ENCODE measurements at regions not wholly inside any gene's neighbourhood (a gene's known extent, or its start where the extent isn't known, plus 50 kb on each side); places are given as distances from the start of the nearest gene placed in this dataset.

- no peak for DNase-seq (ENCODE audit: extremely low spot score, unreplicated experiment)
- Mint-ChIP-seq H3K9me3 (no peaks in the 10 kb centered on the region), H3K4me3 (no peak overlapping the region), H3K36me3 (no peaks in the 10 kb centered on the region), H3K27me3 (no peaks in the 10 kb centered on the region), H3K4me1 (ENCODE audit: unreplicated experiment) (peaks cover 57% of the 10 kb centered on the region), H3K27ac (no peak overlapping the region)
- no peak for TF ChIP-seq CTCF (conservative IDR thresholded peaks at IDR 0.05)
Observed at GRCh38 chr3:64341296-64341695, 116.0 kb upstream of the PRICKLE2 start.

GRCh38 chr3:64340641-64341101 lies 115.4 kb upstream of the PRICKLE2 start:
- no peak overlapping the region for H3K4me3 Mint-ChIP-seq
- DNase-seq (ENCODE audit: extremely low spot score, unreplicated experiment), result no peak
- H3K9me3 Mint-ChIP-seq, result no peaks in the 10 kb centered on the region
- no peak overlapping the region for H3K27ac Mint-ChIP-seq
- no peaks in the 10 kb centered on the region for H3K27me3 Mint-ChIP-seq
- peaks cover 50% of the 10 kb centered on the region for H3K4me1 Mint-ChIP-seq (ENCODE audit: unreplicated experiment)
- no peaks in the 10 kb centered on the region for H3K36me3 Mint-ChIP-seq
- no peak for TF ChIP-seq CTCF (conservative IDR thresholded peaks at IDR 0.05)

GRCh38 chr3:64336488-64336887 lies 111.2 kb upstream of the PRICKLE2 start:
- no peaks in the 10 kb centered on the region for H3K36me3 Mint-ChIP-seq
- H3K4me3 Mint-ChIP-seq, result no peak overlapping the region
- TF ChIP-seq CTCF (conservative IDR thresholded peaks at IDR 0.05), result no peak
- H3K27me3 Mint-ChIP-seq, result peaks cover 3% of the 10 kb centered on the region
- DNase-seq (ENCODE audit: extremely low spot score, unreplicated experiment), result no peak
- H3K27ac Mint-ChIP-seq, result no peak overlapping the region
- H3K4me1 Mint-ChIP-seq (ENCODE audit: unreplicated experiment), result peaks cover 26% of the 10 kb centered on the region
- no peaks in the 10 kb centered on the region for H3K9me3 Mint-ChIP-seq

- Mint-ChIP-seq H3K36me3 (peaks cover 5% of the 10 kb centered on the region), H3K4me1 (ENCODE audit: unreplicated experiment) (peaks cover 26% of the 10 kb centered on the region), H3K4me3 (no peak overlapping the region), H3K27me3 (peaks cover 5% of the 10 kb centered on the region), H3K27ac (no peak overlapping the region), H3K9me3 (no peaks in the 10 kb centered on the region)
- no peak for TF ChIP-seq CTCF (conservative IDR thresholded peaks at IDR 0.05)
- DNase-seq (ENCODE audit: extremely low spot score, unreplicated experiment), result no peak
Observed at GRCh38 chr3:64332459-64333350, 107.4 kb upstream of the PRICKLE2 start.

- Mint-ChIP-seq H3K9me3 (no peaks in the 10 kb centered on the region), H3K4me1 (ENCODE audit: unreplicated experiment) (peaks cover 26% of the 10 kb centered on the region), H3K4me3 (peak overlapping the region; percentile 3), H3K27ac (peak overlapping the region; percentile 44), H3K27me3 (peaks cover 5% of the 10 kb centered on the region), H3K36me3 (peaks cover 5% of the 10 kb centered on the region)
- DNase-seq (ENCODE audit: extremely low spot score, unreplicated experiment), result no peak
- TF ChIP-seq CTCF (conservative IDR thresholded peaks at IDR 0.05), result no peak
Observed at GRCh38 chr3:64331605-64332004, 106.3 kb upstream of the PRICKLE2 start.

Data from type B pancreatic cell (in vitro differentiated cells).